ENCODE measurements at regions not wholly inside any gene's neighbourhood (a gene's known extent, or its start where the extent isn't known, plus 50 kb on each side); places are given as distances from the start of the nearest gene placed in this dataset.

GRCh38 chr5:161064297-161064696 is 212.3 kb upstream of the ATP10B start:
- H3K27me3 ChIP-seq (replicated peaks in 1 of 2; ENCODE audit: control insufficient read depth in 2 of 2, insufficient read depth in 2 of 2, low read length in 1 of 2), result no peaks in the 10 kb centered on the region
- H3K4me3 ChIP-seq, result no peak overlapping the region
- TF ChIP-seq, protein P1, sequence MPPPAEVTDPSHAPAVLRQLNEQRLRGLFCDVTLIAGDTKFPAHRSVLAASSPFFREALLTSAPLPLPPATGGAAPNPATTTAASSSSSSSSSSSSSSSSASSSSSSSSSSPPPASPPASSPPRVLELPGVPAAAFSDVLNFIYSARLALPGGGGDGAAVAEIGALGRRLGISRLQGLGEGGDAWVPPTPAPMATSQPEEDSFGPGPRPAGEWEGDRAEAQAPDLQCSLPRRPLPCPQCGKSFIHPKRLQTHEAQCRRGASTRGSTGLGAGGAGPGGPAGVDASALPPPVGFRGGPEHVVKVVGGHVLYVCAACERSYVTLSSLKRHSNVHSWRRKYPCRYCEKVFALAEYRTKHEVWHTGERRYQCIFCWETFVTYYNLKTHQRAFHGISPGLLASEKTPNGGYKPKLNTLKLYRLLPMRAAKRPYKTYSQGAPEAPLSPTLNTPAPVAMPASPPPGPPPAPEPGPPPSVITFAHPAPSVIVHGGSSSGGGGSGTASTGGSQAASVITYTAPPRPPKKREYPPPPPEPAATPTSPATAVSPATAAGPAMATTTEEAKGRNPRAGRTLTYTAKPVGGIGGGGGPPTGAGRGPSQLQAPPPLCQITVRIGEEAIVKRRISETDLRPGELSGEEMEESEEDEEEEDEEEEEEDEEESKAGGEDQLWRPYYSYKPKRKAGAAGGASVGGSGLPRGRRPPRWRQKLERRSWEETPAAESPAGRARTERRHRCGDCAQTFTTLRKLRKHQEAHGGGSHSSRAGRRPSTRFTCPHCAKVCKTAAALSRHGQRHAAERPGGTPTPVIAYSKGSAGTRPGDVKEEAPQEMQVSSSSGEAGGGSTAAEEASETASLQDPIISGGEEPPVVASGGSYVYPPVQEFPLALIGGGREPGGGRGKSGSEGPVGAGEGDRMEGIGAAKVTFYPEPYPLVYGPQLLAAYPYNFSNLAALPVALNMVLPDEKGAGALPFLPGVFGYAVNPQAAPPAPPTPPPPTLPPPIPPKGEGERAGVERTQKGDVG (CRISPR knock-in tag; IDR thresholded peaks at IDR 0.05), result no peak
- H3K4me1 ChIP-seq (ENCODE audit: control insufficient read depth, insufficient read depth, low read length), result no peaks in the 10 kb centered on the region
- ATAC-seq (no peak), FAIRE-seq (no peak), DNase-seq (ENCODE audit: low read depth, low spot score) (no peak)
- H3K9ac ChIP-seq (ENCODE audit: control insufficient read depth, insufficient read depth, low read length), result no peak overlapping the region
- ChIA-PET RAD21 (ENCODE audit: unreplicated experiment) (no interaction called here), POLR2A (no interaction called here), CTCF (no interaction called here), SMC1A (ENCODE audit: uncharacterized antibody, unreplicated experiment) (no interaction called here)
- no peaks in the 10 kb centered on the region for H3K79me2 ChIP-seq (ENCODE audit: control insufficient read depth, insufficient read depth, low read length)
- no peaks in the 10 kb centered on the region for H3K9me3 ChIP-seq (replicated peaks; ENCODE audit: control insufficient read depth, insufficient read depth, low read length)
- in situ Hi-C loops (cut with MboI) (no loop called here), intact Hi-C loops (cut with micrococcal nuclease; ENCODE audit: unreplicated experiment) (no loop called here)
- H3K4me2 ChIP-seq (ENCODE audit: control insufficient read depth, insufficient read depth), result no peak overlapping the region
- BruUV-seq (replicated peaks), result no TSS peak
- WGBS (ENCODE audit: insufficient coverage, insufficient replicate concordance, low lambda C conversion rate, missing lambda C conversion rate), result 23% methylated on average over 2 of the region's 2 CpGs
- no peak overlapping the region for H2AFZ ChIP-seq (ENCODE audit: control insufficient read depth, low read depth, low read length)
- no peaks in the 10 kb centered on the region for H3K36me3 ChIP-seq (ENCODE audit: control insufficient read depth in 2 of 2, insufficient read depth in 2 of 2, low read length in 1 of 2)
- H3K27ac ChIP-seq (ENCODE audit: control insufficient read depth, insufficient read depth), result no peak overlapping the region
- no peaks in the 10 kb centered on the region for H4K20me1 ChIP-seq (ENCODE audit: control insufficient read depth, insufficient read depth)

- Histone ChIP-seq H3K4me1 (ENCODE audit: control insufficient read depth, insufficient read depth, low read length) (no peaks in the 10 kb centered on the region), H2AFZ (ENCODE audit: control insufficient read depth, low read depth, low read length) (no peak overlapping the region), H3K27me3 (replicated peaks in 1 of 2; ENCODE audit: control insufficient read depth in 2 of 2, insufficient read depth in 2 of 2, low read length in 1 of 2) (no peaks in the 10 kb centered on the region), H3K79me2 (ENCODE audit: control insufficient read depth, insufficient read depth, low read length) (no peaks in the 10 kb centered on the region), H3K9me3 (replicated peaks; ENCODE audit: control insufficient read depth, insufficient read depth, low read length) (no peaks in the 10 kb centered on the region), H3K4me2 (ENCODE audit: control insufficient read depth, insufficient read depth) (no peak overlapping the region), H3K36me3 (ENCODE audit: control insufficient read depth in 2 of 2, insufficient read depth in 2 of 2, low read length in 1 of 2) (no peaks in the 10 kb centered on the region), H4K20me1 (ENCODE audit: control insufficient read depth, insufficient read depth) (no peaks in the 10 kb centered on the region), H3K9ac (ENCODE audit: control insufficient read depth, insufficient read depth, low read length) (no peak overlapping the region), H3K27ac (ENCODE audit: control insufficient read depth, insufficient read depth) (no peak overlapping the region), H3K4me3 (no peak overlapping the region)
- no peak for FAIRE-seq
- no peak for ATAC-seq
- SMC1A ChIA-PET (ENCODE audit: uncharacterized antibody, unreplicated experiment), result interaction anchor here (1.1 to 1.3 kb wide), 2 partner anchors 11 to 12 kb away, joined by 3 read pairs; no protein-coding TSS in a partner anchor
- CTCF ChIA-PET, result no interaction called here
- DNase-seq (ENCODE audit: low read depth, low spot score), result no peak
- no TSS peak for BruUV-seq (replicated peaks)
- POLR2A ChIA-PET, result no interaction called here
- RAD21 ChIA-PET (ENCODE audit: unreplicated experiment), result no interaction called here
- intact Hi-C loops (cut with micrococcal nuclease; ENCODE audit: unreplicated experiment), result no loop called here
- in situ Hi-C loops (cut with MboI), result no loop called here
- TF ChIP-seq MTA2 (IDR thresholded peaks at IDR 0.05; ENCODE audit: low read depth), result no peak
- no peak for TF ChIP-seq MTA3 (IDR thresholded peaks at IDR 0.05; ENCODE audit: borderline replicate concordance, low read length)
- TF ChIP-seq SIN3A (IDR thresholded peaks at IDR 0.05; ENCODE audit: low read depth, low read length), result no peak
- no peak for TF ChIP-seq EZH2 (IDR thresholded peaks at IDR 0.05; ENCODE audit: borderline replicate concordance, control insufficient read depth, low read depth, low read length)
- no peak for TF ChIP-seq POLR2AphosphoS2 (IDR thresholded peaks at IDR 0.05; ENCODE audit: low read depth, low read length)
- TF ChIP-seq RELA (IDR thresholded peaks at IDR 0.05; ENCODE audit: borderline replicate concordance, partially characterized antibody), result no peak
- no peak for TF ChIP-seq BRCA1 (IDR thresholded peaks at IDR 0.05; ENCODE audit: low read depth, low read length)
- no peak for TF ChIP-seq SMAD1 (IDR thresholded peaks at IDR 0.05; ENCODE audit: low read depth, partially characterized antibody)
- no peak for TF ChIP-seq IKZF1 (conservative IDR thresholded peaks at IDR 0.05)
- TF ChIP-seq SUZ12 (IDR thresholded peaks at IDR 0.05; ENCODE audit: unreplicated experiment), result no peak
- TF ChIP-seq, protein P2, sequence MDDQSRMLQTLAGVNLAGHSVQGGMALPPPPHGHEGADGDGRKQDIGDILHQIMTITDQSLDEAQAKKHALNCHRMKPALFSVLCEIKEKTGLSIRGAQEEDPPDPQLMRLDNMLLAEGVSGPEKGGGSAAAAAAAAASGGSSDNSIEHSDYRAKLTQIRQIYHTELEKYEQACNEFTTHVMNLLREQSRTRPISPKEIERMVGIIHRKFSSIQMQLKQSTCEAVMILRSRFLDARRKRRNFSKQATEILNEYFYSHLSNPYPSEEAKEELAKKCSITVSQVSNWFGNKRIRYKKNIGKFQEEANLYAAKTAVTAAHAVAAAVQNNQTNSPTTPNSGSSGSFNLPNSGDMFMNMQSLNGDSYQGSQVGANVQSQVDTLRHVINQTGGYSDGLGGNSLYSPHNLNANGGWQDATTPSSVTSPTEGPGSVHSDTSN (IDR thresholded peaks at IDR 0.05; ENCODE audit: insufficient replicate concordance, low read depth, low read length), result no peak
Measured at GRCh38 chr5:161058781-161059180, 206.8 kb upstream of the ATP10B start.

Measured in GM12878 (cell line).